ENCODE measurements at regions not wholly inside any gene's neighbourhood (a gene's known extent, or its start where the extent isn't known, plus 50 kb on each side); places are given as distances from the start of the nearest gene placed in this dataset.

- no peak for DNase-seq (ENCODE audit: low read depth)
Observed at GRCh38 chr6:9942131-9942530, 472.7 kb downstream of the TFAP2A start.

- no peak for DNase-seq (ENCODE audit: low read depth)
Observed at GRCh38 chr6:9938801-9939200, 476.1 kb downstream of the TFAP2A start.

- no peak for DNase-seq (ENCODE audit: low read depth)
Observed at GRCh38 chr6:9937031-9937763, 477.7 kb downstream of the TFAP2A start.

GRCh38 chr6:9936551-9936950 lies 478.3 kb downstream of the TFAP2A start:
- no peak for DNase-seq (ENCODE audit: low read depth)

GRCh38 chr6:9933677-9934076 lies 481.2 kb downstream of the TFAP2A start:
- DNase-seq (ENCODE audit: low read depth): no peak

DNA sequence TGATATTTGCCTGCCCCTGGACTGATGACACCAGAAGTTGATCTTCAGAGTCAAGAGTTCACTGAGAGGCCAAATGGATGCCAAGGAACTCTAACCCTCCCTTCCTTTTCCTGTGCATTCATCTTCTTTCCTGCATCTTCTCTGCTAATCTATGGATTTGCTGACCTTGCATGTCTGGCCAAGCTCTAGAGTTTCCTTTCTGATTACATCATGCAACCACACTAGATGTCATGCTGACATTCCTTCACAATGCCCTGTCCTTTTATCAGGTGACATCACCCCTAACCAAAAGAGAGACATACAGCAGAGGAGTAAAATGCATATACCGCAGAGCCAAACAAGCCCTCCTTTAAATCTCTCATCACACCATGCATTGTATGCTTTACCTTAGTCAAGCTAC lies 487.6 kb downstream of the TFAP2A start:
- no peak for DNase-seq (ENCODE audit: low read depth)

DNA sequence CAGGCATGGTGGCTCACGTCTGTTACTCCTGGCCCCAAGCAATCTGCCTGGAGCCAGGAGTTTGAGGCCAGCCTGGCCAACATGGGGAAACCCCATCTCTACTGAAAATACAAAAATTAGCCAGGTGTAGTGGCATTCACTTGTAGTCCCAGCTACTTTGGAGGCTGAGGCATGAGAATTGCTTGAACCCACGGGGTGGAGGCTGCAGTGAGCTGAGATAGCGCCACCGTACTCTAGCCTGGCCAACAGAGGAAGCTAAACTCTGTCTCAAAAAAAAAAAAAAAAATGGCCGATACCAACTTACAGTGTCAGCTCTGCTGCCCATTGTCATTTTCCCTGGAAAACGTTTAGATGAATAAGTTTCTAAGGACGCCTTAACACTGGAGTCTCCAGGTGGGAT lies 489.9 kb downstream of the TFAP2A start:
- no peak for DNase-seq (ENCODE audit: low read depth)

GRCh38 chr6:9921366-9921765 lies 493.5 kb downstream of the TFAP2A start:
- no peak for DNase-seq (ENCODE audit: low read depth)

DNA sequence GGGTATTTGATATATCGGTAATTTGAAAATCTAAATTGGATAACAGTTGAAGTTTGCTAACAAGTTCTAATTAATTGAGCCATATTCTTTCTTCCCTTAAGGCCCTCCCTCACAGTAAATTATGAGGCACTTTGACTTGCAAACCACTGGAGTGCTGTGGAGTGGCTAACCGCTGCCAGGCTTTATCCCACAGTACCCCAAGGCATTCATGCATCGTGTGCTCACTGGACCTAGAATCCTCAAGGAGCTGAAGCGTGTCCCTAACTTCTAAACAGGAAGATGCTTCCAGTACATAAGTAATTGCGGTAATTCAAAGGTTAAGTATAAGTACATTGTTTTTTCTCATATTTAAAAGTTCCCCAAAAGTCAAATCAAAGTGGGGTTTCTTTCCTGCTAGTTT lies 499.9 kb downstream of the TFAP2A start:
- no peak for DNase-seq (ENCODE audit: low read depth)

DNA sequence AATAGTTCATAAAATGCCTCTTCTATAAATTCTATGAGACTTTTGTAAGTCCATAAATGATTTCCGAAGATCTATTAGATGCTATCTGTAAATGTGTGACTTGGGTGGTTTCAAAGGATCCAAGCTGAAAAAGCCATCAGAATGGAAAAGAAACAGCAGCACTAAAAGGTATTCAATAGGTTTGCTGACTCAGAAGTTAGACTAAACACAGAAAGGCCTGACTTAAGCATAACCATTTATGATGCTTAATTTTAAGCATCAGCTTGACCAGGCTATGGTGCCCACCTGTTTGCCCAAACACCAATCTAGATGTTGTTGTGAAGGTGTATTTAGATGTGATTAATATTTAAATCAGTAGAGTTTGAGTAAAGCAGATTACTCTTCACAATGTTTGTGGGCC lies 513.5 kb downstream of the TFAP2A start:
- no peak for DNase-seq (ENCODE audit: low read depth)

DNA sequence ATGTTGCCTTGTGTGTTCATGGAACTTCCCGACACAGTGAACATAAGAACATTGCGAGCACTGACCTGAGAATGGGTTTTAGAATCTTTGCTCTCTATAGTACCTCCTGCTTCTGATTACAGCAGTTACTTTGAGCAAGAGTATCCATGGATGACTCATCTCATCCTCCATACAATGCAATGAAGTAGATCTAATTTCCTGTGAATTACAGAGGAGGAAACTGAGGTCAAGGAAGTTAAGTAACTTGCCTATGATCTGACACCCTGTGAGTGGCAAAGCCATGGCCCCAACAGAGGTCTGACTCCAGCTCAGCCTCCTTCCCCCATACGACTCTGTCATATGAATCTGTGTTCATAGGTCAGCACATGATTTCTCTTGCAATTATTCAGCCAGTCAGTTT lies 518.1 kb downstream of the TFAP2A start:
- DNase-seq (ENCODE audit: low read depth): no peak

DNA sequence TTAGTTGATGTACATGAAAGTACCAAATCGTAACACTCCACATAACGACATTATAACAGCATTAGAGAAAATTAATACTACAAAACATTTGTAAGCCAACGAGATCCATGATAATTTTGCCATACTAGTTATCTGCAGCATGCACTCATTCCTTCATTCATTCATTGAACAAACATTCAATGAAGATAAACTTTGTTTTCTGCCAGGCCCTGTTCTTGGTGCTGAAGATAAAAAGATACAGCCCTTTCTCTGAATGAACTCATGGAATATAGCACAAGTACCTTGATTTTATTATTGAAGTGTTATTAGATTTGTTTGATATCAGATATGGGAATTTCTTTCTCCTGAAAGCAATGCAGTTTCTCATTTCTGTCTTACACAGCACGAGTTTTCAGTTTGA lies 524.0 kb downstream of the TFAP2A start:
- DNase-seq (ENCODE audit: low read depth): no peak

DNA sequence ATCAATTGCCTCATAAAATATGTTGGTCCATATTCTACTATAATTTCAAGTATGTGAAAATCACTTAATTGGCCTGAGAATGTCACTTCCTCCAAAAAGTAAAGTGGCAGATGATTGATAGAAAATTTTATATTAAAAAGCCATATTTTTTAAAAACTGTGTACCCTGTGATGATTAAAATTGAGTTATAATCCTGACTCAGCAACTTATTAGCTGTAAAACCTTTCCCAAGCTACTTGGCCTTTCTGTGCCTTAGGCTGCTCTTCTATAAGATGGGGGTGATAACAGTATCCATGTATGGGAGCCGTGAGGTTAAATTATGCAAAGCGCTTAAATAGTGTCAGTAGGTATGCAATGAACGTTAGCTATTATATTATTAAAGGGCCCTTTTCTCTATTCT lies 524.4 kb downstream of the TFAP2A start:
- no peak for DNase-seq (ENCODE audit: low read depth)

DNA sequence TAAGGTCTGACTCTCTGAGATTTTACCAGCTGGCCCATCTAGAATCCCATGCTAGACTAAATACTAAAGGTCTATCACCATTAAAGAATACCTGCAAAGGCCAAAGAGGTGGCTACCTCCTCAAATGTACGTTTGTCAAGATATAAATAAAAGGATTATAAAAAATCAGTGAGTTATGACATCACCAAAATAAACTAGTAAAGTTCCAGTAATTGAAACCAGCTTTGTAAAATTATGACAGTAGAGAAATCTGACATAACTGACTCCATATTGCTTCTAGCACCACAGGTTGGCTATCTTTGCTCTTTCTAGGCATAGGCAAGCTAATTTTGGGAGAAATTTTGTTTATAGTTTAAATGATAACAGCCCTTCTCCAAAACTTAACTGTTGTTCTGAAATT lies 536.3 kb downstream of the TFAP2A start:
- no peak for DNase-seq (ENCODE audit: low read depth)

- no peak for DNase-seq (ENCODE audit: low read depth)
Observed at GRCh38 chr6:9875605-9876353, 539.1 kb downstream of the TFAP2A start.

GRCh38 chr6:9862603-9863167 lies 552.2 kb downstream of the TFAP2A start:
- no peak for DNase-seq (ENCODE audit: low read depth)

GRCh38 chr6:9851541-9852380 lies 563.1 kb downstream of the TFAP2A start:
- no peak for DNase-seq (ENCODE audit: low read depth)

DNA sequence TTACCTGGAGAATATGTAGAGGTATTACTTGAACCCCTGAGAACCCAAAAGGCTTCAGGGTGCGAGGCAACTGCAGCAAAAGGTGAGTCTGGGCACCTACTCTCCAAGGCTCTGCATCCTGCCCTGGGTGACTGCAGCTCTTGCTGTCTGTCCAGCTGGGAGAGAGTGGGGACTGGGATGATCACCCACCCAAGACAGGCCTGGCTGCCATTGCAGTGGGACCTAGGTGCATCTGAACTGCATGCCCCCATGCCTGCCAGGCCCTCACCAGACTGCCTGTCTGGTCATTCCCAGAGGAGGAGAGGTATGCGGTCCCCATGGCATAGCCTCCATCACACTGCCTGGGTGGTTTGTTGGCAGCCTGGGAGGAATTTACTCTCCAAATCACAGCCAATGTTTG lies 563.9 kb downstream of the TFAP2A start:
- DNase-seq (ENCODE audit: low read depth): no peak

DNA sequence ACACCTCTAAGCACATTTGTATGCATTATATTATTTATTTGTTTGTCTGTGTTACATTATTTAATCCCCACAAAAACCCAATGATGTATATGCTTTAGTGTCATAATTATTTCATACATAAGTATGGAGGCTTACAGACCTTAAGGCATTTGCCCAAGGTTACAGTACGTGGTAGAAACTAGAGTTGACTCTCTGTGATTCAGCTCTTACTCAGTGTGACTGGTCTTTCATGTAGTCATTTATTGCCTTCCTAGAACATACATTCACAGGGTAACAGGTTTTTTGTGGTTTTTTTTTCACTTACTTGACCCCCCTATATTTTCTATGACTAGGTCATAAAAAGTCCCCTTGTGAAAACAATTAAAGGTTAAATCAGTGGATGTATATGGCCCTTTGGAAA lies 566.8 kb downstream of the TFAP2A start:
- DNase-seq (ENCODE audit: low read depth): no peak

DNA sequence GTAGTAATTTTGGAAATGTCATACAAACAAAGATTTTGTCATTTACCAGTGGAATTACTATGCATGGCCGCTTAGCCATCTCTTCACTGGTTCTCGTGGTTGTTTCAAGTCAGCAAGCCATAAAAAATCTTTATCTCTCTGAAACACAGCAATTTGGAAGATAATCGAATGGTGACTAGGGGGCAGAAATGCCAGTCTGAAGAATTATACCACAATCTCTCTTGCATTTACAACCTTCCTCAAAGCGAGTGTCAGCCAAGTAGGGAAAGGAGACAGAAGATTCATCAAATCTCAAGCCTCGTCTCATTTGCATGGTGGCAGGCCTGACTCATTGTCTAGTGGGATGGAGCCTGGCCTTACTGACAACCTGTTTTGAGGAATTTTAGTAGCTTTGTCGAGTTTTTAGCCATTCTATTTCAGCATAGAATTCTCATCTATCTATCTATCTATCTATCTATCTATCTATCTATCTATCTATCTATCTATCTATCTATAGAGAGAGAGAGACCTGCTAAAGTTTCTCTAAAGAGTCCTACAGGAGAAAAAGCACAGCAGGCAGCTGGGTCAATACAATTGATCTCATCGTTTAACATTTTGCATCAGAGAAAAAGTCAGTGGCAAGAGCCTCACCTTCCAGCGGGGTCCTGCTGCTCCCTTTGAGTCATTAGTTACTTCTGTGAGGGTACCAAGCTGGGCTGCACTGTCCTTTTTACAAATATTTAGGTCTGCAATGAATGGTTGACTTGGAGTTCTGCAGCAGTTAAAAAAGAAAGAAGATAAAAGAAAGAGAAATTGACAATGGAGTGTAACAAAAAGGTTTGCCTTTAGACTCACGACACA lies 572.8 kb downstream of the TFAP2A start:
- no peak for DNase-seq (ENCODE audit: low read depth)

GRCh38 chr6:9834233-9834632 lies 580.6 kb downstream of the TFAP2A start:
- DNase-seq (ENCODE audit: low read depth): no peak

DNA sequence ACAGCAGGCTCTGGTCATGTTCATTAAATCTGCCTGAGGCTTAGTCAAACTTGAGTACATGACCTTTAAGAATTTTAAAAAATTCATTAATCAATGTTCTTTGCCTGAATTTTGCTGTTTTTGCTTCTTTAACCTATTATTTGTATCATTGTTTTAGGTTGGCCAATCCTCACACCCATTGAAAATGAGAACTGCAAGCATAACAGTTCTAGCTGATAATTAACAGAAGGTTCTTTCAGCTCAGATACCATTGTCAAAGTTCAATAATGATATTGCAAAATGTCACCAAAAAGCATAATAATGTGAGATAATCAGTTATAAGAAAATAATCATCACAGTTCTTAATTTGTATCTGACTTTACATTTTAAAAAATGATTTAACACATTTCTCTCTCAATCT lies 583.1 kb downstream of the TFAP2A start:
- DNase-seq (ENCODE audit: low read depth): no peak

Measured in non-pigmented ciliary epithelial cell (primary cell).